ENCODE measurements at regions not wholly inside any gene's neighbourhood (a gene's known extent, or its start where the extent isn't known, plus 50 kb on each side); places are given as distances from the start of the nearest gene placed in this dataset.

DNA sequence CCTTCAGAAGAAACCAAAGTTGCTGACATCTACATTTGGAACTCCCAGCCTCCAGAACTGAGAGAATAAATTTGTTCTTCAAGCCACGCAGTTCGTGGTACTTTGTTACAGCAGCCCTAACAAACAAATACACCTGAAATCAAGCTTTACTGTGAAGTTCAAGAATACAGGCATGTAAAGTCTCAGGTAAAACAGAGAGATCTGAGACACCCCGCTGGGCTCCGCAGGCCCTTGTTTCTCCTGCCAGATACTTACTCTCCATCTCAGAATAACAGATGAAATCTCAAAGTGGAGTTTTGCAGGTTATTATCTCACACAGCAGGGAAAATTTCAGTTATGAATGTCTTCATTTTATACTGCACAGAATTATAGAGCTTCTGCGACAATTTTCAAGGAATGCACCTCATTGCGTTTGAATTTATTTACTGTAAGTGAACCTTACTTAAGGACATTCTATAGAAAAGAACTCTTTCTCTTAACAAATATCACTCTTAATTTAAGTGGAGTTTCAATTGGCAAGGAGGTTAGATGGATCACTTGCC, 492.4 kb upstream of the LRATD1 start:
- H3K4me3 ChIP-seq (ENCODE audit: low read depth, low read length), result no peak overlapping the region
- DNase-seq (ENCODE audit: low read depth), result no peak
- TF ChIP-seq, protein P1, sequence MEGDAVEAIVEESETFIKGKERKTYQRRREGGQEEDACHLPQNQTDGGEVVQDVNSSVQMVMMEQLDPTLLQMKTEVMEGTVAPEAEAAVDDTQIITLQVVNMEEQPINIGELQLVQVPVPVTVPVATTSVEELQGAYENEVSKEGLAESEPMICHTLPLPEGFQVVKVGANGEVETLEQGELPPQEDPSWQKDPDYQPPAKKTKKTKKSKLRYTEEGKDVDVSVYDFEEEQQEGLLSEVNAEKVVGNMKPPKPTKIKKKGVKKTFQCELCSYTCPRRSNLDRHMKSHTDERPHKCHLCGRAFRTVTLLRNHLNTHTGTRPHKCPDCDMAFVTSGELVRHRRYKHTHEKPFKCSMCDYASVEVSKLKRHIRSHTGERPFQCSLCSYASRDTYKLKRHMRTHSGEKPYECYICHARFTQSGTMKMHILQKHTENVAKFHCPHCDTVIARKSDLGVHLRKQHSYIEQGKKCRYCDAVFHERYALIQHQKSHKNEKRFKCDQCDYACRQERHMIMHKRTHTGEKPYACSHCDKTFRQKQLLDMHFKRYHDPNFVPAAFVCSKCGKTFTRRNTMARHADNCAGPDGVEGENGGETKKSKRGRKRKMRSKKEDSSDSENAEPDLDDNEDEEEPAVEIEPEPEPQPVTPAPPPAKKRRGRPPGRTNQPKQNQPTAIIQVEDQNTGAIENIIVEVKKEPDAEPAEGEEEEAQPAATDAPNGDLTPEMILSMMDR (IDR thresholded peaks at IDR 0.05; ENCODE audit: insufficient read depth, low read depth, low read length, missing control alignments), result no peak

DNA sequence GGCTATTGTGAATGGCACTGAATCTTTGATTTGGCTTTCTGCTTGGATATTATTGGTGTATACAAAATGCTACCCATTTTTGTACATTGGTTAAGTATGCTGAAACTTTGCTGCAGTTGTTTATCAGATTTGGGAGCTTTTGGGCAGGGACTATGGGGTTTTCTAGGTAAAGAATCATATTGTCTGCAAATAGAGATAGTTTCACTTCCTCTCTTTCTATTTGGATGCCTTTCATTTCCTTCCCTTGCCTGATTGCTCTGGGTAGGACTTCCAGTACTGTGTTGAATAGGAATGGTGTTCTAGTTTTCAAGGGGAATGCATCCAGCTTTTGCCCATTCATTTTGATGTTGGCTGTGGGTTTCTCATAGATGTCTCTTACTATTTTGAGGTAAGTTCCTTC, 489.1 kb upstream of the LRATD1 start:
- no peak overlapping the region for H3K4me3 ChIP-seq (ENCODE audit: low read depth, low read length)
- TF ChIP-seq, protein P1 (IDR thresholded peaks at IDR 0.05; ENCODE audit: insufficient read depth, low read depth, low read length, missing control alignments), result no peak
- no peak for DNase-seq (ENCODE audit: low read depth)

DNA sequence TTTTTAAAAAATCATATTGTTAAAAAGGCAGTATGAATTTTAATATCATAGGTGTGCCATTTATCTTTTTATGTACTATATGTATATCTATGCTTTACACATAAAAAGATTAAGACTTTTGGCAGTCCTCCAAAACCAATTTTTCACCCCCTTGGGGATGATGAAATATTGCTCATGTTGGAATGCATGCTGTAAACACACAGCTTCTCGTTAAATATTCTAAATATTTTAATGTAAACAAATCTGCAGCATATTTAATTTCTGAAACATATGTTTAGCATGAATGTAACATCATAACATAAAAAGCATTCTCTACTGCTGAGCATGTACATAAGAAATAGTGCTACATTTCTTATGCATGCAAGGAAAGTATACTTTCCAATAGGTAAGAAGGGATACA, 484.3 kb upstream of the LRATD1 start:
- DNase-seq (ENCODE audit: low read depth), result no peak
- H3K4me3 ChIP-seq (ENCODE audit: low read depth, low read length), result no peak overlapping the region
- TF ChIP-seq, protein P1 (IDR thresholded peaks at IDR 0.05; ENCODE audit: insufficient read depth, low read depth, low read length, missing control alignments), result no peak

DNA sequence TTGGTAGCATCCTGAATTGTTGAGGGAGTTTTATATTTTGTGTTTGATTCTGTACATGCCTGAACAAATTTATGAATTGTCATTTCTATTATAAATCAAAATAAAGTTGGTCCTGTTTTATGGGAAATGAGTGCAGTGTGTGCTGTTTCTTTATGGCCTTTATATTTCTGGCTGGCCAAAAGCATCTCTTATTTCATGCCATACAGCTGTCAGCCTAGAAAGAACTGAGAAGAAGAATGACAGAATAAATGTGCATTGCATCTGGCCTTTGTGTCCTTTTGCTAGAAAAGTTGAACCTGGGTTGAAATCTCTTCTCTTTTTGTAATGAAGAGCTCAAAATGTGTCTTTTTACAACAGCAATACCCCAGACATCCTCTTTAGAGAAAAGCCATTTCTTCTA, 474.7 kb upstream of the LRATD1 start:
- no peak overlapping the region for H3K4me3 ChIP-seq (ENCODE audit: low read depth, low read length)
- TF ChIP-seq, protein P1 (IDR thresholded peaks at IDR 0.05; ENCODE audit: insufficient read depth, low read depth, low read length, missing control alignments), result no peak
- DNase-seq (ENCODE audit: low read depth), result no peak

DNA sequence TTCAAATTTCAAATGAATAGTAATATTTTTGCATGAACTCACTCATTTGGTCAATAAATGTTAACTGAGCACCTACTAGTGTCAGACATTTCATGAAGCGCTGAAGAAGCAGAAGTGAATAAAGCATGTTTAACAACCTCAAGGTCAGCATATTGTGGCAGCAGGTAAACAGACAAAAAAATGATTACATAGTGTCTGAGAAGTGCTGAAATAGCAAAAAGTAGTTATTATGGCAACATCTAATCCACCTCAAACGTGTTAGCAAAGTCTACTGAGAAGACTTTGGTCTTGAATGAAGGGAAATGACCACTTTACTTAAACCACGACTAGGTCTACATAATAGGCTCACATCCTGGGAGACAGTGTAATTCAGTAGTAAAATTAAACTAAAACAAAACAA, 452.2 kb upstream of the LRATD1 start:
- TF ChIP-seq, protein P1 (IDR thresholded peaks at IDR 0.05; ENCODE audit: insufficient read depth, low read depth, low read length, missing control alignments), result no peak
- H3K4me3 ChIP-seq (ENCODE audit: low read depth, low read length), result no peak overlapping the region
- no peak for DNase-seq (ENCODE audit: low read depth)

DNA sequence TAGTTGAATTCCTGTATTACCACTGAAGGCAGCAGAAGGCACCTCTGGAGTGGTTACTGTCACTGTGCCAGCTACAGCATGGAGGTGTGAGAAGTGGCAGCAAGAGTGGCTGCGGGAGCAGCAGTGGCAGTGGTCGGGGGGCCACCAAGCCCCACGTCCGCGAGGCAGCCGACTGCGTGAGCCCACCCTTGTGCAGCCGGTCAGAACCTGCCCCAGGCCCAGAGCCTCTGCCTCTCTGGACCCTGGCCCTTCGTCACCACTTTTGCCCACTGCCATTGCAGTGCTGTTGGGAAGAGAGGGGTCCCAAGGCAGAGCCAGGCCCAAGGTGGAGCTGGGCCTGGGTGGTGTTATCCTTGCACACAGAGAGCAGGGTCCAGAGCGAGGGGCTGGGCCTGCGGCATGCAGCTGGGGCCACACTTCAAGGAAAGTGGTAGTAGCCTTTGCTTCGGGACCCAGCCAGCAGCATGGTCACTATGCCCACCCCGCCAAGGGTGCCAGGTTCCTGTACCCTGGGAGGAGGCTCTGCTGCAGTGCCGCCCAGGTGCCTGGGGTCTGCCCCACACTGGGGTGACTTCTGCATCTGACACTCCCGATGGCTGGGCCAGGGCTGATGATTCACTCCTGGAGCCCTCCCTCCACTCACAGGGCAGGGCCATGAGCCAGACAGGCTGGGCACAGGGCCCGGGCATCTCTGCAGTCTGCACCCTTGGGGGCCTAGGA, 450.1 kb upstream of the LRATD1 start:
- no peak for DNase-seq (ENCODE audit: low read depth)
- TF ChIP-seq, protein P1 (IDR thresholded peaks at IDR 0.05; ENCODE audit: insufficient read depth, low read depth, low read length, missing control alignments), result no peak
- no peak overlapping the region for H3K4me3 ChIP-seq (ENCODE audit: low read depth, low read length)

DNA sequence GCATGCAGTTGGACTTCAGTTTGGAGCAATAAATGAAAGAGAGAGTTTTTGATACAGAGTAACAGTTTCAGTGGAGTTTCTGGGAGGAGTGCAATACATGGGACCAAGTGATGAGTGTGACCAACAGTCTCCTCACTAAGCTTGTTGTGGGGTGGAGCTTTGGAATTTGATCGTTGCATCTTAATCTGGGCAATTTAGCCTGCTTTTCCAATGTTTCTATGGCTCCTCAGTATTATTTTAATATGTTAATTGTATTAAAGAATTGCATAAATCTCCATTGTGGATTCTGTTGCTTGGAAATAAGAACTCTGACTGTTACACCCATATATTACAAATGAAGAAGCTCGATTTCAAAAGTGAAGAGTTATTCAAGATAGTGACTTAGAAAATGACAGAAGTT, 446.6 kb upstream of the LRATD1 start:
- TF ChIP-seq, protein P1 (IDR thresholded peaks at IDR 0.05; ENCODE audit: insufficient read depth, low read depth, low read length, missing control alignments), result no peak
- H3K4me3 ChIP-seq (ENCODE audit: low read depth, low read length), result no peak overlapping the region
- DNase-seq (ENCODE audit: low read depth), result no peak
